Smooth muscle cell of the brain vasculature (primary cell): ENCODE measurements at regions not wholly inside any gene's neighbourhood (a gene's known extent, or its start where the extent isn't known, plus 50 kb on each side); places are given as distances from the start of the nearest gene placed in this dataset.
"Not testable (repeated sequence)": the region's sequence is repeated elsewhere in the genome, so short reads cannot be mapped to it uniquely, and the experiment has no call there.

Experiments used
- DNase-seq: peaks from one replicate; pipeline ENCODE4 v3.0.0-alpha.2; 2012; ENCODE audit warnings: low read depth, low spot score

GRCh38 chr6:121688974-121689373, 253.5 kb downstream of the GJA1 start:
- DNase-seq = no peak

- DNase-seq = no peak
Measured at GRCh38 chr6:121691126-121691551, 255.7 kb downstream of the GJA1 start.

GRCh38 chr6:121694389-121694788, 258.9 kb downstream of the GJA1 start:
- DNase-seq = no peak

- no peak for DNase-seq
Measured at GRCh38 chr6:121694801-121695251, 259.4 kb downstream of the GJA1 start.

- no peak for DNase-seq
Measured at GRCh38 chr6:121695329-121695728, 259.9 kb downstream of the GJA1 start.

- no peak for DNase-seq
Measured at GRCh38 chr6:121697921-121698320, 262.5 kb downstream of the GJA1 start.

- no peak for DNase-seq
Measured at GRCh38 chr6:121698617-121699016, 263.2 kb downstream of the GJA1 start.

GRCh38 chr6:121703129-121703528, 267.7 kb downstream of the GJA1 start:
- not testable (repeated sequence) for DNase-seq

- DNase-seq = no peak
Measured at GRCh38 chr6:121711472-121711871, 276.0 kb downstream of the GJA1 start.

- no peak for DNase-seq
Measured at GRCh38 chr6:121717686-121718085, 282.2 kb downstream of the GJA1 start.

GRCh38 chr6:121720867-121721266, 285.4 kb downstream of the GJA1 start:
- not testable (repeated sequence) for DNase-seq

- no peak for DNase-seq
Measured at GRCh38 chr6:121723623-121724022, 288.2 kb downstream of the GJA1 start.

- no peak for DNase-seq
Measured at GRCh38 chr6:121724576-121724975, 289.1 kb downstream of the GJA1 start.

GRCh38 chr6:121726596-121726995, 291.1 kb downstream of the GJA1 start:
- DNase-seq = no peak

GRCh38 chr6:121730616-121731015, 295.2 kb downstream of the GJA1 start:
- DNase-seq = no peak

GRCh38 chr6:121731381-121731780, 295.9 kb downstream of the GJA1 start:
- no peak for DNase-seq

GRCh38 chr6:121732641-121733040, 297.2 kb downstream of the GJA1 start:
- DNase-seq = no peak

GRCh38 chr6:121733234-121733633, 297.8 kb downstream of the GJA1 start:
- DNase-seq = no peak

GRCh38 chr6:121740188-121740587, 304.7 kb downstream of the GJA1 start:
- DNase-seq = not testable (repeated sequence)

- no peak for DNase-seq
Measured at GRCh38 chr6:121743691-121744090, 308.2 kb downstream of the GJA1 start.

- no peak for DNase-seq
Measured at GRCh38 chr6:121748376-121748775, 312.9 kb downstream of the GJA1 start.

GRCh38 chr6:121748850-121749249, 313.4 kb downstream of the GJA1 start:
- DNase-seq = no peak

- no peak for DNase-seq
Measured at GRCh38 chr6:121755485-121755884, 320.0 kb downstream of the GJA1 start.

- no peak for DNase-seq
Measured at GRCh38 chr6:121756666-121757065, 321.2 kb downstream of the GJA1 start.
